Effector CD4-positive, alpha-beta T cell (primary cell): ENCODE measurements at regions not wholly inside any gene's neighbourhood (a gene's known extent, or its start where the extent isn't known, plus 50 kb on each side); places are given as distances from the start of the nearest gene placed in this dataset.
"Not testable (repeated sequence)": the region's sequence is repeated elsewhere in the genome, so short reads cannot be mapped to it uniquely, and the experiment has no call there.

ENCODE experiments used
- DNase-seq: peaks from one replicate; pipeline ENCODE4 v3.0.0-alpha.2; 2020

DNA sequence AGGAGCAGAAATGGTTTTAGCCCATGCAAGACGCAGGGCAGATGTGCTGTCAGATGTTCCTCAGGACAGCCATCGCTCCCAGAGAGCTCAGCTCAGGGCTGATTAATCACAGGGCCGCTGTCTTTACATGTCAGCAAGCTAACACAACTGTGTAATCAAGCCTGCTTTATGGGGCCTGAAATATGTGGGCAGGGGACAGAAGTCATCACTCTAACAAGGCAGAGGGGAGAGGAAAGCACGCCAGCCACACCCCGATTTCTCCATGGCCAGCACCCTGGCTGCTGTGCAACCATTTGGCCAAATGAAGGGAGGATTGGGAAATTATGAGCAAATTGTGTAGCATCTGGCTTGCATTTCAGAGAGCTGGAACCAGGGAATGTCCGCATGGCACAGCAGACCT, 368.8 kb downstream of the NPHP4 start:
- no peak for DNase-seq

DNA sequence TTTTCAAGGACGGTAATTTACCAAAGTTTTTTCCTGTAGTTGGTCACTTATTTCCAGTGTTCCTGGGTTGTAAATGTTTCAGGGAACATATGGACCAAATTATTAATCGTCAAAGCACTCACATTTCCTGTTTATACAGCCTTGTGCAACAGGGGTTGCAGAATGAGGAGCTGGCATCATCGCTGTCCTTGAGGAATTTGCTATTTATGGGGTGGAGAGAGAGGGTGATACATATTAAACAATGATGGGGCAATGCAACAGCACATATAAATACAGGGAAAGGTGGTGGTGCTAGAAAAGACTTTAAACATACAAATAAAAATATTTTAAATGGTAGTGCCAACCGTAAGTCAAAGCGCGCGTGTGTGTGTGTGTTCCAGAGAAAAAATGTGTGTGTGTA, 369.8 kb downstream of the NPHP4 start:
- DNase-seq = no peak

DNA sequence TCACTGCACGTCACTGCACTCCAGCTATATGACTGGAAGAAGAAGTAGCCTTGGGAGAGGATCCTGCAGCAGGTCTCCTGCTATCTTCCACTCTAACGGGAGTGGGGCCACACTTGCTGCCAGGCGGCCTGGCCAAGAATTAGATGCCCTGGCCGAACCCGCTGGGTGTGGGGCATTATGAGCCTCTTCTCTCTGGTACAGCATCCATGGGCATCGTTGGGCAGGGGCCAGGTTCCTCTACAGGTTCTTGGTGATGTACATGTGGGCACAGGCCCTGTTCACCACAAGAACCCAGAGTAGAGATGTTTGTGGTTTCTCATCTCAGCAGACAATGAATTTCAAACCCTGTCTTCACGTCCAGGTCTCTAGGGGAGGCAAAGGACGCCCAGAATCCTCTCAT, 370.5 kb downstream of the NPHP4 start:
- no peak for DNase-seq

- DNase-seq = no peak
Measured at GRCh38 chr1:5620997-5621396, 371.2 kb downstream of the NPHP4 start.

DNA sequence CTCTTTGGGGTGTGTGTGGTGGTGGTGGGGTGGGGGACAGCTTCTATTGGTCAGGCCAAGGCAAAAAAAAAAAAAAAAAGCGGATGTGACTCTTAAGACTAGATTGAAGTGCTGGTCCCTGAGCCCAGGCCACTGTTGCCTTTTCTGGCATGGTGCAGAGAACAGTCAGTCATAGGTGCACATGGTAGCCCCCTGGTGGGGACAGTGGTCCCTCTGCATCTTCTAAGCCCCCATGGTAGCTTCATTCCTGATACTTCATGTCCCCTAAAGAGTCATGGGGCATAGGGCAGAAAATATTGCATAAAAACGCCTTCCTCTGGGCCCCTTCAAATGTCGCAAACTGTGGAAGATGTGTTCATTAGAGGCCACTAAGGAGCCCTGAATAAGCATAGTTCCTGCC, 371.8 kb downstream of the NPHP4 start:
- DNase-seq = no peak

DNA sequence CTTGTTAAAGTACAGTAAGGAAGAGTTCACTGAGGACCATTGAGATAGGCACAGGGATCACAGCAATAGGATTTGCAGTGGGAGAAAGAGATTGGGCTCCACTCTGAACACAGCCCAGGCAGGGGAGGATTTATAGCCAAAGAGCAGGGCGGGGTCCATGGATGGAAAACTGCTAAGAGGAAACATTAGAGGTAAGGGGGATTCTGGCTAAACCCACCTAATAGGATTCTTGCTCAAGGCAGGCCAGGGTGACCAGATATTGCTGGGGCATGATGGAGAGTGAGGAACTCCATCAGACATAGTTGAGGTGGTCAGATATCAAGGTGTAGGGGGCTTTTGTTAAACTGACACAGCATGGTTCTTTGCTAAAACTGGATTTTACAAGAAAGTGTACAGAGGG, 372.8 kb downstream of the NPHP4 start:
- no peak for DNase-seq

DNA sequence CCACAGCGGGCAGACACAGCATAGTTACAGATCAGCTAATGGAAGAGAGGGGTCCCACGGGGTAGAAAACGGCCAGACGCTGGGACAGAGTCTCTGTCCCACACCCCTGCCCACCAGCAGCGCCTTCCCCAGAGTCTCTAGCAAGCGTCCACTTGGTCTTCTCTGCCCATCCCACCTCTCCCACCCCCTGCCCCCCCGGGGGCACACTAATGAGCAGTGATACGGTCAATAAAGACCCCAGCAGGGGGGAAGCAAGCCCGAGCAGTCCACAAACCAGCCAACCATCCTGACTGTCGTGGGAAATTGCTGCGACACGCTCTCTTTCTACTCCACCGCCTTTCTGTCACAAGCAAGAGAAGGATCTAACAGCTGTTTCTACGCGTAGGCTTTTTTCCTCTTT, 374.7 kb downstream of the NPHP4 start:
- no peak for DNase-seq

DNA sequence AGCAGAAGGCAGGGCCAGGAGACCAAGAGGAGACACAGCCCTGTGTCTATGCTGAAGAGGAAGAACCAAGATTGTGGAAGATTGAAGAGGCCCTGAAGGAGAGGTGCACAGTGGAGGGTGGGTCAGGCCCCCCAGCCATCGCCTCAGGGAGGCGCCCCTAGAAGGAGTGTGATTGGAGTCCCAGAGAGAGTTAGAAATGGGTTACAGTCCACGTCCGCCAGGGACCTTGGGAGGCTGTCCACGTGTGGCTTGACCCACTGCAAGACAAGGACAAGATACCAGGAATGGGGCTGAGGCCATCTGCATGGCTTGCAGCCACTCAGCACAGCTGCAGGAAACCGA, 375.1 kb downstream of the NPHP4 start:
- no peak for DNase-seq

- no peak for DNase-seq
Measured at GRCh38 chr1:5616366-5617178, 375.7 kb downstream of the NPHP4 start.

- no peak for DNase-seq
Measured at GRCh38 chr1:5615076-5615475, 377.1 kb downstream of the NPHP4 start.

- DNase-seq = no peak
Measured at GRCh38 chr1:5613900-5614299, 378.3 kb downstream of the NPHP4 start.

DNA sequence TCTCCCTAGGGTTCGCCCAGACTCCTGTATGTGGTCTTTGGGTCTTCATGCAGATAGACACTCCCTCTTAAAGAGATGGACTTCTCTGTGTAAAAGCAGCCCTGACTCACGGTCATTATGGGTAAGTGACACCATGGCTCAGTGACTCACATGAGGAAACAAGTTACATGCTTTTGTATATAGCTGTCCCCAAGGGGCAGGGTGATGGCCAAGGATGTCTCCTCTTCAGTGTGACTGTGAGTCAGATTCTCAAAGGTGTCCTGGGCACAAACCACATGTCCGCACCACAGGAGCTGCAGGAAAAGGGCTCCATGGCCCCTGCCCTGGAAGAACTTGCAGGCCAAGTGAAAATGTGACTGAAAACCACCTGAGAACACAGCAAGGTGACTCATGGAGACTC, 380.4 kb downstream of the NPHP4 start:
- DNase-seq = no peak

DNA sequence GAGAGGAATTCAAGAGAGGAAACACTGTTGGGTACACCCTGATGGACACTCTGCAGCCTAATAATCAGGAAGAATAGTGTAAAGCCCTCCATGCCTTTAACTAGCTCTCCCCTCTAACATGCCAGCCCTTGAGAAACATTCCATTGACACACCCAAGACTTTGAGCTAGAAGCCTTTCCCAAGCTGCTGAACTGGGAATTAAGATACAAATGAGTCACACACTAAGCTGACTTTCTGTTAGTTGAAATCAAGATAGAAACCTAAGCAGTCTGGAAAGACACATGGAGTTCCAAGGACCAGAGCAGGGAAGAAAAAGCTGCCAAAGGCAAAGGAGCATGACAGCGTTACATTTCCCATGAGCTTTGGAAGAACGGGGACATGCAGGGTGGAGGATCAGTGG, 380.8 kb downstream of the NPHP4 start:
- no peak for DNase-seq

- DNase-seq = no peak
Measured at GRCh38 chr1:5610432-5610831, 381.8 kb downstream of the NPHP4 start.

DNA sequence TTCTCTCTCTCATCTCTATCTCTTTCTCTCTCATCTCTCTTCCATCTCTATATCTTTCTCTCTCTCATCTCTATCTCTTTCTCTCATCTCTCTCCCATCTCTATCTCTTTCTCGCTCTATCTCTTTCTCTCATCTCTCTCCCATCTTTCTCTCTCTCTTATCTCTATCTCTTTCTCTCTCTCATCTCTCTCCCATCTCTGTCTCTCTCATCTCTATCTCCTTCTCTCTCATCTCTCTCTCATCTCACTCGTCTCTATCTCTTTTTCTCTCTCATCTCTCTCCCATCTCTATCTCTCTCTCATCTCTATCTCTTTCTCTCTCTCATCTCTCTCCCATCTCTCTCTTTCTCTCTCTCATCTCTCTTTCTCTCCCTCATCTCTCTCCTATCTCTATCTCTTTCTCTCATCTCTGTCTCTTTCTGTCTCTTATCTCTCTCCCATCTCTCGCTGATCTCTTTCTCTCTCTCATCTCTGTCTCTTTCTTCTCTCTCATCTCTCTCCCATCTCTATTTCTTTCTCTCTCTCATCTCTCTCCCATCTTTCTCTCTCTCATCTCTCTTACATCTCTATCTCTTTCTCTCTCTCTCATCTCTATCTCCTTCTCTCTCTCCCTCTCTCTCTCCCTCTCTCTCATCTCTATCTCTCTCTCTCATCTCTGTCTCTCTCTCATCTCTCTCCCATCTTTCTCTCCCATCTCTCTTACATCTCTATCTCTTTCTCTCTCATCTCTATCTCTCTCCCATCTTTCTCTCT, 388.7 kb downstream of the NPHP4 start:
- DNase-seq = no peak

DNA sequence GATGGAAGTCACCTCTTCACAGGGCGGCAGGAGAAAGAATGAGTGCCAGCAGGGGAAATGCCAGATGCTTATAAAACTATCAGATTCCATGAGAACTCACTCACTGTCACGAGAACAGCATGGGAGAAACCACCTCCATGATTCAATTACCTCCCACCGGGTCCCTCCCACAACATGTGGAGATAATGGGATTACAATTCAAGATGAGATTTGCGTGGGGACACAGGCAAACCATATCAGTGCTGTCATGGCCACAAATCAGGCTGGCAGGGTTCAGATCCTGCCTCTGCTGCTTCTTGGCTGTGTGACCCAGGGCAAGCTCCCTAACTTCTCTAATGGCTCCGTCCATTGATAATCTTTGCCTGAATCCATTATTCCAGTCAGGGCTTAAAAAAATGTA, 389.5 kb downstream of the NPHP4 start:
- not testable (repeated sequence) for DNase-seq

DNA sequence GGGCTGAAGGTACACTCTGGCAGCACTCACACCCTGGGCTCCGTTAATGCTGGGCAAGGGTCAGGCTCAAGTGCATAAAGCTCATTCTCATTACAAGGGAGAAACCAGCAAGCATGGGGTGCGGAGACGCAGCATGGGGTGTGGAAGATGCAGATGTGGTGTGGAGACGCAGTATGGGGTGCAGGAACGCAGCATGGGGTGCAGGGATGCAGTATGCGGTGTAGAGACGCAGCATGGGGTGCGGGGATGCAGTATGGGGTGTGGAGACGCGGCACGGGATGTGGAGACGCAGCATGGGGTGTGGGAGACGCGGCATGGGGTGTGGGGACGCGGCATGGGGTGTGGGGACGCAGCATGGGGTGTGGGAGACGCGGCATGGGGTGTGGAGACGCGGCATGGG, 390.7 kb downstream of the NPHP4 start:
- no peak for DNase-seq

GRCh38 chr1:5599541-5599940, 392.7 kb downstream of the NPHP4 start:
- DNase-seq = no peak

DNA sequence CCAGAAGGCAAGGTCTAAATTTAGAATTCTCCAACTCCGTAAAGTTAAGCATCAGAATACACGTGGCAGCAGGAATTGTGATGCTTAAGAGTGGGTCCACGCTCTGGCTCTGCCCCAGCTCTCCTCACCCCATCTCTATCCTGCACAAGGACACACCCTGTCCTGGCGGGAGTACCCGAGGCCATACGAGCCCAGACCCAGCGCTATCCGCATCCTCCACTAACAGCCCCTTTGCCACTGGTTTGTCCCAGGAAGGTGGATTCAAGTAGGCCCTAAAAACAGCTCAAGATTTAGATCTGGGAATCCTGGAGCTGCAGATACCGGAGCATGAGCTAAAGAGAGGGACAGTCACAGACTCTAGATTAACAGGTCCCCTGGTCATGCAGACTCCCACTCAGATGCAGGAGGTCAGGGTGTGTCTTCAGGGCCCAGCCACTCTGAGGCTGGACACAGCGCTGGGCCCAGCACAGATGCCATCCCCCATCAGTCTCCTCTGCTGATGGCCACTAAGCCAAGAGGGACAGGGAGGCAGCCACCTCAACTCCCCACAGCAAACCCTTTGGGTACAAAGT, 393.3 kb downstream of the NPHP4 start:
- DNase-seq = no peak

- no peak for DNase-seq
Measured at GRCh38 chr1:5597991-5598823, 394.0 kb downstream of the NPHP4 start.

- DNase-seq = no peak
Measured at GRCh38 chr1:5597171-5597850, 394.9 kb downstream of the NPHP4 start.

GRCh38 chr1:5596651-5597050, 395.6 kb downstream of the NPHP4 start:
- no peak for DNase-seq
